GM19455 (cell line): ENCODE measurements at regions not wholly inside any gene's neighbourhood (a gene's known extent, or its start where the extent isn't known, plus 50 kb on each side); places are given as distances from the start of the nearest gene placed in this dataset.

Experiments
- ATAC-seq: cut with Tn5 transposase; IDR thresholded peaks from one replicate; pipeline ENCODE4 v1.9.1; 2021; ENCODE audit not compliant: unreplicated experiment

- ATAC-seq = no peak
These were observed 104.5 kb upstream of the SFSWAP start for GRCh38 chr12:131606218-131606901.

GRCh38 chr12:131607658-131608447 lies 103.0 kb upstream of the SFSWAP start:
- ATAC-seq = peak; percentile 82

- ATAC-seq = no peak
These were observed 101.9 kb upstream of the SFSWAP start for GRCh38 chr12:131608740-131609690.

DNA sequence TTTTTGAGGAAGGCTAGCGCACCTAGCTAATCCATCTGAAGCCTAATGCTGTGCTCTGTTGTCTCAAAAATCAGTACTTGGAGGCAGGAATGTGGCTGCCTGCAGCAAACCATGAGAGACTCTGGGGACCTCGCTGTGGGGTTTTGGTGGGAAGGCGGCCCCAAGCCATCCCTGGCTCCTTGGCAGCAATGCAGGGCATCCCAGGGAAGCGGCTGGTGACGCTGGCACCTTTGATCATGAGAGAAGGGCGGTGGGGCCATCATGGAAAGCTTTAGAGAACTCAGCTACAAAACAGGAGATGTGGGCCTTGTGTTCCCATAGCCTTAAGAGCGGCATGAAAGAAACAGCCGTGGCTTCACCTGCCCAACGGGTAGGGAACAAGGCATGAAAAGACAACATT lies 101.1 kb upstream of the SFSWAP start:
- no peak for ATAC-seq

DNA sequence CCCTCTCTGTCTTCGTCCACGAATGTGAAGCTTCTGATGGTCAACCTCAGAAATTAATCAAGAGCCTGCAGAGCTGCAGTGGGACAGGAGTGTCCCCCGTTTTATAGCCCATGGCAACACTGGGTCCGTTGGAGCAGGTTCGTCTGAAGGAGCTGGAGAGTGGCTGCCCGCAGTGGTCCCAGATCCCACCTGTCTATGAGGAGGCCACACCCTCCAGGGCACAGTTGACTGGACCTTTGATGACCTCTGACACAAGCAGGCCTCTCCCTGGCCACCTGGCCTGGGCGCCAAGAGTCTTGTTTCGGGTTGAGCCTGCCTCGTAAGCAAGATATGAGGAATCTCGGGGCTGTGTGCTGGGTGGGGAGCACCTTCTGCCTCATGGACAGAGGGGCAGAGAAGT lies 100.7 kb upstream of the SFSWAP start:
- no peak for ATAC-seq

GRCh38 chr12:131610891-131611290 lies 100.0 kb upstream of the SFSWAP start:
- ATAC-seq = no peak

DNA sequence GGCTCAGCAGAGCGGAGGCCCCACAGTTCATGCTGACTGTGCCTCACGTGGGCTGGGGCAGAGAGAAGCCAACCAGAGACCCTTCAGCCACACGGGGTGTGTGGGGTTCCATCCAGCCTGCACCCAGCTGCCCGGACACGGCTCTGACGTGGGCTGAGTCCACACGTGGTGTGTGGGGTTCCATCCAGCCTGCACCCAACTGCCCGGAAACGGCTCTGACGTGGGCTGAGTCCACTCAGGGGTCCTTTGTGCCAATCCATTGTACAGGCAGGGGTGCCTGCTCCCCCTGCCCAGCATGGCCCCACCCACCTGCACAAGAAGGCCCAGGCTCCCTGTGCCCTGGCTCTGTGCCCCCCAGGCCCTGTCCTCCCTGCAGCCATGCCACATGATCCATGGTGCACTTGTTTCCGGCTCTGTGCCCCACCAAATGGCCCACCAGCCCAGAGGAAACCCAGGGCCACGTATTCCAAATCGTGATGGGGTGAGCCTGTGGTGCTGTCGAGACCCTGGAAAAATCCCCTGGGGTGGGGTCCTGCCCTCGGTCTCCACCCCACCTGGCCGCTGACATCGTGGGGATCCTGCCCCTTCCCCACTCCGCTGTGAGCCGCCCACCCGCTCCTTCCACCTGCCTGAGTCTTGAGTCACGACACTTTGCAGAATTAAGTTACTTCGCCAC lies 99.3 kb upstream of the SFSWAP start:
- ATAC-seq = no peak

GRCh38 chr12:131612092-131612755 lies 98.7 kb upstream of the SFSWAP start:
- ATAC-seq = no peak

- ATAC-seq = no peak
These were observed 97.7 kb upstream of the SFSWAP start for GRCh38 chr12:131613186-131613585.

DNA sequence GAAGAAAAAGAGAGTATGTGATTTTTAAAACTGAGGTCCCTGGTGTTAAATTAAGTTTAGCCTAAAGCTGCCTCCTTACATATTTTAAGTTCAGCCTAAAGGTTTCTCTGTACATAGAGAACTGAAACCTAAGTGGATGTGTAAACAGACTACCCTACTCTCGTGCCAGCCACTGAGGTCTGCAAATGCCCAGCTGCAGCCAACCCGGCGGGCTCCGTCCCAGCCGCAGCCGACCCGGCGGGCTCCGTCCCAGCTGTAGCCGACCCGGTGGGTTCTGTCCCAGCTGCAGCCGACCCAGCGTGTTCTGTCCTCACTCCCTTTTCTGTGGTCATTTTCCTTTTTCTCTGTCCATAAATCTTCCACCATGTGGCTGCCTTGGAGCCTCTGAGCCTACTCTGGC lies 97.2 kb upstream of the SFSWAP start:
- no peak for ATAC-seq

DNA sequence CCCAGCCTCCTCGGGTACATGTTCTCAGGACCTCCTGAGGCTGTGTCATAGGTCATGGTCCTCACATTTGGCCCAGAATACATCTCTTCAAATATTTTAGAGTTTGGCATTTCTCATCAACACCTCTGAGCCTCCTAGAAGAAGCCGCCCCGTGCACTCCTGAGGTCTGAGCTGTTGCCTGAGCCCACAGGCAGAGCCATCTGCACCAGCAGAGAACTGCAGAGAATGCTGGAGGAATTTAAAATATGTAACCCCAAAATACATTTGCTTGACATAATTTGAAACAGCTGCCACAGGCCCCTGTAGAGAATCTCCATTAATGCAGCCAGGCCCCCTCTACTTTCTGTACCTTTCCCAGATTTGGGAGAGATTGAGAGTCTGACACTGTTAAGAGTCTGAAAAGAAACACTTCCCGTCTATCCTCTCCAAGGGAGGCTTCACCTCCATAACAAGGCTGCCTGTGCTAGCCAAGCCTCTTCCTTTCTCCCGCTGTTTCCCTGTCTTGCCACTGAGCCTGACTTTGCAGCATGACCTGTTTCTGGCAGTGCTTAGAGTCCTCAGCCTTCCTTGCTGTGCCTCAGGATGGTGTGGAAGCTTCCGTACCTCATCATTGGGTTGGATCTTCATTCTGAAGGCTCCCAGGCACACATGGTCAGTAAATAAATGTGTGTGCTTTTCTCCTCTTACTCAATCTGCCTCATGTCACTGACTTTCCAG lies 95.4 kb upstream of the SFSWAP start:
- no peak for ATAC-seq

GRCh38 chr12:131616043-131616700 lies 94.7 kb upstream of the SFSWAP start:
- no peak for ATAC-seq

- ATAC-seq = no peak
These were observed 94.2 kb upstream of the SFSWAP start for GRCh38 chr12:131616738-131617137.

GRCh38 chr12:131617179-131617578 lies 93.7 kb upstream of the SFSWAP start:
- no peak for ATAC-seq

DNA sequence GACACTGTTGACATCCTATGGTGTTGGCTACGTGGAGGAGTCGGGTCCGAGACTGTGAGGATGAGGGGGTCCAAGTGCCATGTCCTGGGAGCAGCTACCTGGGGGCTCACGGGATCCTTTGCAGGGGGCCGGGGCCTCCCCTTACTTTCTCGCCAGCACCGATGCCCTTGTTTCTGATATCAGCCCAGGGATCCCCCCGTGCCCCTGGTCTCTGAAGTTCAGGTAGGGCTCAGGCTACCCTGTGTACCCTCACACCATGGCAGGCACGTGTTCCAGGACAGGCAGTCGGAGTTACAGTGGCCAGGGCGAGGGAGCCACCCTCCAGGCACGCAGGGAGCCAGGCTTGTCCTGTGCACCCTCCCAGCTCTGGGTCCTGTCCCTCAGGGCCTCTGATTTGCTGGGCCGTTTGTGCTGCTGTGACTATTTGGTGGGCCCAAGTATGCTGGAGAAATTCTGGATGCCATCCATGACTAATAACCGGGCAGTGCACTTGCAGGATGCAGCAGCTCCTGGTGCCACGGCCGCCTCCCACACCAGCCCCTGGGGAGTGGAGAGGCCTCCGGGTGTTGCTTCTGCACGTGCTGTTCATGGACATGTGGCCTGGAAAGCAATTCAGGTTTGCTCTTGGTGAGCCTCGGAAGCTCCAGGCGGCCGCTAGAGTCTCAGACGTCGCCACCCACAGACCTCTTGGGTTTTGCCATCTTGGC lies 93.1 kb upstream of the SFSWAP start:
- no peak for ATAC-seq

- no peak for ATAC-seq
These were observed 92.6 kb upstream of the SFSWAP start for GRCh38 chr12:131618303-131618658.

DNA sequence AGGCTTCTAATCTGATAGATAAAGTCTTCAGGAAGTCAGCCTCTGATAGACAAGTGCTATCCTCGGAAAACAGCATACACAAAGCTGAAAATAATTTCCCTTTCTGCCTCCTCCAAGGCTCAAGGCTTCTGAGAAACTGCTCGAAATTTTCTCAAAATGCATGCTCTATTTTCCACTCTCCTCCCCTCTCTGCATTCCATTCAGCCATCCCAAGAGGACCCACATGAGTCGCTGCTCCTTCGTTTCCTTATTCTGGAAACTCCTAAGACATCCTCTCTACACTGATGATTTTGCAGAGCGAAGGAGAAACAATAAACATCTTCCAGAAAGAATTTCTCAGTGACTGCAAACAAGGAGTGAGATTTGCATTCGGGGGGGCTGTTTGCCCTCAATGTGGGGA lies 92.2 kb upstream of the SFSWAP start:
- no peak for ATAC-seq

GRCh38 chr12:131619106-131619642 lies 91.7 kb upstream of the SFSWAP start:
- no peak for ATAC-seq
